PC-3 (cell line): ENCODE measurements at regions not wholly inside any gene's neighbourhood (a gene's known extent, or its start where the extent isn't known, plus 50 kb on each side); places are given as distances from the start of the nearest gene placed in this dataset.
"Not testable (repeated sequence)": the region's sequence is repeated elsewhere in the genome, so short reads cannot be mapped to it uniquely, and the experiment has no call there.

Source experiments
- EZH2 ChIP-seq: fragments of 300-600 bp; sonication (generic); IDR thresholded peaks from one replicate; pipeline ENCODE4 v1.6.1; 2017; ENCODE audit warnings: antibody characterized with exemption, mild to moderate bottlenecking, low read length; ENCODE audit not compliant: unreplicated experiment
- EZH2phosphoT487 ChIP-seq: fragments of 300-600 bp; sonication (generic); IDR thresholded peaks from 2 replicates; pipeline ENCODE4 v1.6.1; 2018; ENCODE audit warnings: mild to moderate bottlenecking, antibody characterized with exemption, low read length, borderline replicate concordance
- TF ChIP-seq, protein P1 (sequence below): fragments of 300-600 bp; sonication (generic); conservative IDR thresholded peaks from 2 replicates; pipeline ENCODE4 v1.5.1; 2017; ENCODE audit warnings: antibody characterized with exemption, low read depth, mild to moderate bottlenecking, low read length

DNA sequence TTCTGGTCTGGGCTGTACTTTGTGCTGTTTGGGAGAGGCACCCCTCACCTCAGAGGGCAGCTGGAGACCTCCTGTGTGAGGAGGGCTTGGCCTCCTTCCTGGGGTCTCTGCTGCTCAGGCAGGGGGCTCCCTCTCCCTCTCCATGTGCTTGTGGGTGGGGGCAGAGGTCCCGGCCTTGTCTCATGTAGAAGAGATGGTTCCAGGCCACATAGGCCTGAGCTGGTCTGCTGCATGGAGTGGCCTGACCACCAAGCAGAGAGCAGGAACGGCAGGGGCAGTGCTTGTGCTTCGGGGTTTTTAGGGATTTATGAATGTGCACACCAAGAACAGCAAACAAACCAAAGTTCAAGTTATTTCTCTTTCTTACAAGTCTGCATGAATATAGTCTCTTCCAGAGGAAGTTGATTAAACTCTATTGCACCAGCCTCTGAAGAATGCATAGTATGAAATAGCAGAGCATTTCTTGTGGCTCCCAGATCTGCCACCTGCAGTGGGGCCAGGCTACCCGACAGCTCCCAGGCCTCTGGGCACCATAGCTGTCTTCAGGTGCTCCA, 4499.6 kb upstream of the TPTE start:
- TF ChIP-seq, protein P1, sequence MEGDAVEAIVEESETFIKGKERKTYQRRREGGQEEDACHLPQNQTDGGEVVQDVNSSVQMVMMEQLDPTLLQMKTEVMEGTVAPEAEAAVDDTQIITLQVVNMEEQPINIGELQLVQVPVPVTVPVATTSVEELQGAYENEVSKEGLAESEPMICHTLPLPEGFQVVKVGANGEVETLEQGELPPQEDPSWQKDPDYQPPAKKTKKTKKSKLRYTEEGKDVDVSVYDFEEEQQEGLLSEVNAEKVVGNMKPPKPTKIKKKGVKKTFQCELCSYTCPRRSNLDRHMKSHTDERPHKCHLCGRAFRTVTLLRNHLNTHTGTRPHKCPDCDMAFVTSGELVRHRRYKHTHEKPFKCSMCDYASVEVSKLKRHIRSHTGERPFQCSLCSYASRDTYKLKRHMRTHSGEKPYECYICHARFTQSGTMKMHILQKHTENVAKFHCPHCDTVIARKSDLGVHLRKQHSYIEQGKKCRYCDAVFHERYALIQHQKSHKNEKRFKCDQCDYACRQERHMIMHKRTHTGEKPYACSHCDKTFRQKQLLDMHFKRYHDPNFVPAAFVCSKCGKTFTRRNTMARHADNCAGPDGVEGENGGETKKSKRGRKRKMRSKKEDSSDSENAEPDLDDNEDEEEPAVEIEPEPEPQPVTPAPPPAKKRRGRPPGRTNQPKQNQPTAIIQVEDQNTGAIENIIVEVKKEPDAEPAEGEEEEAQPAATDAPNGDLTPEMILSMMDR = not testable (repeated sequence)
- TF ChIP-seq EZH2, EZH2phosphoT487: not testable (repeated sequence)
